Mesenchymal stem cell (in vitro differentiated cells and primary cell): ENCODE measurements at regions not wholly inside any gene's neighbourhood (a gene's known extent, or its start where the extent isn't known, plus 50 kb on each side); places are given as distances from the start of the nearest gene placed in this dataset.

Source experiments
- DNase-seq: peaks from one replicate; pipeline ENCODE4 v3.0.0-alpha.2; 2013
- H2AFZ ChIP-seq: one replicate; pipeline ENCODE4 v1.6.1; 2013; ENCODE audit warnings: low read depth, mild to moderate bottlenecking, control low read depth, inconsistent platforms, low read length, moderate library complexity
- H2AK5ac ChIP-seq: 2 replicates; pipeline ENCODE4 v1.6.1; 2013; ENCODE audit warnings: low read length, moderate library complexity, mild to moderate bottlenecking, inconsistent platforms; ENCODE audit not compliant: severe bottlenecking
- H2BK120ac ChIP-seq: one replicate; pipeline ENCODE4 v1.6.1; 2013; ENCODE audit warnings: low read depth, mild to moderate bottlenecking, inconsistent platforms, low read length, moderate library complexity
- H2BK12ac ChIP-seq, 2 experiments: one replicate each; pipeline ENCODE4 v1.6.1; 2013; ENCODE audit warnings: inconsistent platforms in 2 of 2, low read length in 2 of 2, mild to moderate bottlenecking in 2 of 2, moderate library complexity in 2 of 2, control low read depth in 1 of 2
- H2BK15ac ChIP-seq: one replicate; pipeline ENCODE4 v1.6.1; 2013; ENCODE audit warnings: mild to moderate bottlenecking, low read depth, inconsistent platforms; ENCODE audit not compliant: poor library complexity, severe bottlenecking
- H2BK5ac ChIP-seq: 2 replicates; pipeline ENCODE4 v1.6.1; 2013; ENCODE audit warnings: low read depth, mild to moderate bottlenecking, low read length, control low read depth, inconsistent platforms; ENCODE audit not compliant: poor library complexity, severe bottlenecking
- H3K14ac ChIP-seq, 2 experiments: one replicate each; pipeline ENCODE4 v1.6.1; 2013; ENCODE audit warnings: inconsistent platforms in 2 of 2, low read length in 2 of 2, control low read depth in 1 of 2, mild to moderate bottlenecking in 1 of 2, moderate library complexity in 1 of 2
- H3K18ac ChIP-seq, 2 experiments: one replicate each; pipeline ENCODE4 v1.6.1; 2013; ENCODE audit warnings: inconsistent platforms in 2 of 2, low read length in 2 of 2, control low read depth in 1 of 2, low read depth in 1 of 2, mild to moderate bottlenecking in 1 of 2
- H3K23ac ChIP-seq, 2 experiments: one replicate each; pipeline ENCODE4 v1.6.1; 2013; ENCODE audit warnings: inconsistent platforms in 2 of 2, low read length in 2 of 2, mild to moderate bottlenecking in 2 of 2, moderate library complexity in 2 of 2, control low read depth in 1 of 2
- H3K27ac ChIP-seq: 2 replicates; pipeline ENCODE4 v1.5.1; 2013; ENCODE audit warnings: mild to moderate bottlenecking, moderate library complexity, low read length, control low read depth, inconsistent platforms; ENCODE audit not compliant: poor library complexity, severe bottlenecking
- H3K27me3 ChIP-seq, 2 experiments: 2 replicates each; pipeline versions ENCODE4 v1.6.1 to v1.7.0; 2013; ENCODE audit warnings: low read length in 2 of 2, mild to moderate bottlenecking in 2 of 2, moderate library complexity in 2 of 2, control low read depth in 1 of 2, inconsistent platforms in 1 of 2; ENCODE audit not compliant: control insufficient read depth in 1 of 2, insufficient read depth in 1 of 2
- H3K36me3 ChIP-seq, 2 experiments: 2 replicates each; pipeline versions ENCODE4 v1.6.1 to v1.7.0; 2013; ENCODE audit warnings: low read length in 2 of 2, control low read depth in 1 of 2, inconsistent platforms in 1 of 2, low read depth in 1 of 2, mild to moderate bottlenecking in 1 of 2; ENCODE audit not compliant: insufficient read depth in 2 of 2, control insufficient read depth in 1 of 2
- H3K4ac ChIP-seq, 2 experiments: one replicate each; pipeline ENCODE4 v1.6.1; 2013; ENCODE audit warnings: inconsistent platforms in 2 of 2, low read length in 2 of 2, mild to moderate bottlenecking in 2 of 2, moderate library complexity in 2 of 2, control low read depth in 1 of 2, low read depth in 1 of 2
- H3K4me1 ChIP-seq: 2 replicates; pipeline ENCODE4 v1.6.1; 2013; ENCODE audit warnings: low read depth, low read length, control low read depth; ENCODE audit not compliant: control insufficient read depth, insufficient read depth
- H3K4me2 ChIP-seq: 2 replicates; pipeline ENCODE4 v1.6.1; 2013; ENCODE audit warnings: low read length, mild to moderate bottlenecking, inconsistent platforms; ENCODE audit not compliant: poor library complexity, severe bottlenecking
- H3K4me3 ChIP-seq, 2 experiments: 2 replicates each; pipeline versions ENCODE4 v1.5.1 to v1.7.0; 2013; ENCODE audit warnings: low read length in 2 of 2, mild to moderate bottlenecking in 2 of 2, control low read depth in 1 of 2, low read depth in 1 of 2; ENCODE audit not compliant: insufficient read depth in 1 of 2
- H3K79me1 ChIP-seq: replicated peaks from 2 replicates; pipeline ENCODE4 v1.6.1; 2013; ENCODE audit warnings: mild to moderate bottlenecking, control low read depth, low read length, inconsistent platforms; ENCODE audit not compliant: poor library complexity, severe bottlenecking
- H3K9ac ChIP-seq: 2 replicates; pipeline ENCODE4 v1.7.0; 2013; ENCODE audit warnings: mild to moderate bottlenecking, low read length, moderate library complexity
- H3K9me3 ChIP-seq: 2 replicates; pipeline ENCODE4 v1.7.0; 2013; ENCODE audit warnings: mild to moderate bottlenecking, low read length; ENCODE audit not compliant: control insufficient read depth
- H4K8ac ChIP-seq: one replicate; pipeline ENCODE4 v1.6.1; 2013; ENCODE audit warnings: inconsistent platforms, mild to moderate bottlenecking, low read length, moderate library complexity
- H4K91ac ChIP-seq: one replicate; pipeline ENCODE4 v1.6.1; 2013; ENCODE audit warnings: mild to moderate bottlenecking, low read length, inconsistent platforms
- WGBS: methylation state at CpG from one replicate; pipeline ENCODE4 v1.1.7; 2013; ENCODE audit warnings: mixed read lengths; 5-methylcytosine and 5-hydroxymethylcytosine counted together

DNA sequence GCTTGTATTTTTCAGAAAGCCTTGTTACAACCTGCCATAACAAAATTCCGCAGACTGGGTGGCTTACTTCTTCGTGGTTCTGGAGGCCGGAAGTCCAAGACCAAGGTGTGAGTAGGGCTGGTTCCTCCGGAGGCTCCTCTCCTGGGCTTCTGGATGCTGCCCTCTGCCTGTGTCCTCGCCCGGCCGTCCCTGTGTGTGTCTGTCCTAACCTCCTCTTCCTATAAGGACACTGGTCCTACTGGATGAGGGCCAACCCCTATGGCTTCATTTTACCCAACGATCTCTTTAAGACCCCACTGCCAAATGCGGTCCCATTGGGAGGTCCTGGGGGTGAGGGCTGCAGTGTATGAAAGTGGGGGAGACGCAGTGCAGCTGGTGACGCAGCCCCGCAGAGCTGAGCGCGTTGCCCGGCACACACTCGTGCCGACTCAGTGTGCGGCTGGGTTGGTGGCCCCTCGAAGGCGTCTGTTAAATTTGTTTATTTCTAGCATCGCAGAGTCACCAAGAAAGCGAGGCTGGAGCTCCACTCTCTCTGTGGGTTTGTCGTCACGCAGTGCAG, 116.7 kb downstream of the SOX1 start:
- H2AK5ac ChIP-seq: no peak overlapping the region
- DNase-seq: no peak
- no peak overlapping the region for H3K18ac ChIP-seq
- H3K23ac ChIP-seq: no peak overlapping the region
- H3K4me1 ChIP-seq: no peaks in the 10 kb centered on the region
- H2BK120ac ChIP-seq: no peak overlapping the region
- WGBS: 89% methylated on average over 21 of the region's 24 CpGs
- H3K9me3 ChIP-seq: no peaks in the 10 kb centered on the region
- H2AFZ ChIP-seq: no peak overlapping the region
- H3K27ac ChIP-seq: no peak overlapping the region
- H2BK5ac ChIP-seq: no peak overlapping the region
- H3K14ac ChIP-seq: no peak overlapping the region
- no peaks in the 10 kb centered on the region for H3K36me3 ChIP-seq
- no peak overlapping the region for H3K4me2 ChIP-seq
- H3K4ac ChIP-seq: no peak overlapping the region
- no peak overlapping the region for H4K91ac ChIP-seq
- no peak overlapping the region for H3K9ac ChIP-seq
- H2BK15ac ChIP-seq: no peak overlapping the region
- no peak overlapping the region for H2BK12ac ChIP-seq
- no peaks in the 10 kb centered on the region for H3K27me3 ChIP-seq
- no peak overlapping the region for H4K8ac ChIP-seq
- no peak overlapping the region for H3K4me3 ChIP-seq
- no peaks in the 10 kb centered on the region for H3K79me1 ChIP-seq

- no peak for DNase-seq
- Histone ChIP-seq H3K4me3 (peak overlapping the region in 1 of 2 experiments; percentile 7), H3K23ac (no peak overlapping the region), H3K4ac (no peak overlapping the region), H3K9me3 (no peaks in the 10 kb centered on the region), H3K18ac (no peak overlapping the region), H3K9ac (no peak overlapping the region), H3K4me1 (no peaks in the 10 kb centered on the region), H2BK12ac (no peak overlapping the region), H2AFZ (no peak overlapping the region), H3K4me2 (no peak overlapping the region), H4K91ac (no peak overlapping the region), H2BK120ac (no peak overlapping the region), H2AK5ac (no peak overlapping the region), H3K79me1 (no peaks in the 10 kb centered on the region), H4K8ac (no peak overlapping the region), H3K27ac (no peak overlapping the region), H2BK5ac (no peak overlapping the region), H2BK15ac (no peak overlapping the region), H3K14ac (no peak overlapping the region), H3K36me3 (no peaks in the 10 kb centered on the region), H3K27me3 (no peaks in the 10 kb centered on the region)
- WGBS: 80% methylated on average over 14 of the region's 14 CpGs
These were observed 117.3 kb downstream of the SOX1 start for GRCh38 chr13:112184261-112184660.

DNA sequence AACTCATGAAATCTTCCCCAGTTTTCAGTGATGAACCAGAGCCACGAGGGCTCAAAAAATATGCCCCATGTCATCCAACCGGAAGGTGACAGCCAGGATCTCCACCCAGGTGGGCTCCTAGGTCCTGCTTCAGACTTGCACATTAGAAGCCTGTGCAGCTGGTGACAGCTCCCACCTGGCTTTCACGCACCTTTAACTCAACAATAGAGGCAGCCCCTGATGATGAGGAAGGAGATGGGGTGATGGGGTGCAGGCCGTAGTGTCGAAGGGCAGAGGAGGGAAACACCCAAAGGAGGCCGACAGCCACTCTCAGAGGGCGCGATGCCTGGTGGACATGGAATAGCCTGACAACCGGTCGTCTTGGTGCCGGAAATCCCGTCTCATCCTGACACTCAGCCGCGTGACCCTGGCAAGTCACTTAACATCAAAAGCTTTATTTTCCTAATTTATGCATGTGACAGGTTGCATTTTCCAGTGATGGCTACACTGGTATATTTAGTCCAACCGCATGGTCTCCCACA, 118.0 kb downstream of the SOX1 start:
- Histone ChIP-seq H3K4me2 (no peak overlapping the region), H4K8ac (no peak overlapping the region), H2BK5ac (no peak overlapping the region), H3K23ac (no peak overlapping the region), H2AK5ac (no peak overlapping the region), H2AFZ (no peak overlapping the region), H4K91ac (no peak overlapping the region), H3K14ac (no peak overlapping the region), H3K18ac (no peak overlapping the region), H2BK12ac (no peak overlapping the region), H3K4me3 (no peak overlapping the region), H3K4me1 (no peaks in the 10 kb centered on the region), H2BK120ac (no peak overlapping the region), H3K27me3 (no peaks in the 10 kb centered on the region), H3K27ac (no peak overlapping the region), H3K4ac (no peak overlapping the region), H3K9ac (no peak overlapping the region), H3K36me3 (no peaks in the 10 kb centered on the region), H3K79me1 (no peaks in the 10 kb centered on the region), H2BK15ac (no peak overlapping the region), H3K9me3 (no peaks in the 10 kb centered on the region)
- WGBS: 92% methylated on average over 14 of the region's 15 CpGs
- DNase-seq: no peak

DNA sequence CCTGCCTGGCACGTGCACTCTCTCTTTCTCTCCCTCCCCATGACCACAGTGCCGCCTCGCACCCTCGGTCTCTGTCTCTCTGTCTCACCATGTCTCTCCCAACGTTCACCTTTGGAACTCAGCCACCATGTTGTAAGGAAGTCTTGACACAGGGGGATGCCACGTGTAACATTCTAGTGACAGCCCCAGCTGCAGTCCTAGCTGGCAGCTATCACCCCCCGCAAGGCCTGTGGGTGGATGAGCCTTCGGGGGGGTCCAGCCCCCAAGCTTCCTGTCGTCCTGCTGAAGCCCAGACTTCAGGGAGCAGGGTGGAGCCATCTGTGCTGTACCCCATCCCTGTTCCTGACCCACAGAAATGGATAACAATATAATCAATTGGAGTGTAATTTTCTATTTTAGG, 118.5 kb downstream of the SOX1 start:
- Histone ChIP-seq H3K14ac (no peak overlapping the region), H3K4me1 (no peaks in the 10 kb centered on the region), H3K36me3 (no peaks in the 10 kb centered on the region), H3K4ac (no peak overlapping the region), H2BK15ac (no peak overlapping the region), H3K23ac (no peak overlapping the region), H3K27me3 (no peaks in the 10 kb centered on the region), H2BK120ac (no peak overlapping the region), H3K4me2 (no peak overlapping the region), H3K27ac (no peak overlapping the region), H3K4me3 (no peak overlapping the region), H3K9me3 (no peaks in the 10 kb centered on the region), H2AFZ (no peak overlapping the region), H3K79me1 (no peaks in the 10 kb centered on the region), H3K9ac (no peak overlapping the region), H4K91ac (no peak overlapping the region), H2BK12ac (no peak overlapping the region), H3K18ac (no peak overlapping the region), H2AK5ac (no peak overlapping the region), H4K8ac (no peak overlapping the region), H2BK5ac (no peak overlapping the region)
- WGBS: 81% methylated on average over 9 of the region's 9 CpGs
- no peak for DNase-seq
